G401.6 (cell line): ENCODE measurements at regions not wholly inside any gene's neighbourhood (a gene's known extent, or its start where the extent isn't known, plus 50 kb on each side); places are given as distances from the start of the nearest gene placed in this dataset.
"Not testable (repeated sequence)": the region's sequence is repeated elsewhere in the genome, so short reads cannot be mapped to it uniquely, and the experiment has no call there.

Experiments
- FAIRE-seq: peaks from 2 replicates; lab custom pipeline; 2012; peaks lifted over from hg19 to GRCh38; lab: Jason Lieb, UNC

- FAIRE-seq, result no peak
Observed at GRCh38 chr6:140245296-140246040, 871.0 kb upstream of the CITED2 start.

- FAIRE-seq, result no peak
Observed at GRCh38 chr6:140237251-140237650, 862.8 kb upstream of the CITED2 start.

GRCh38 chr6:140236732-140237131, 862.3 kb upstream of the CITED2 start:
- no peak for FAIRE-seq

- no peak for FAIRE-seq
Observed at GRCh38 chr6:140230282-140230681, 855.8 kb upstream of the CITED2 start.

- peak; percentile 71 for FAIRE-seq
Observed at GRCh38 chr6:140228491-140228890, 854.0 kb upstream of the CITED2 start.

- FAIRE-seq, result no peak
Observed at GRCh38 chr6:140226637-140227036, 852.2 kb upstream of the CITED2 start.

- no peak for FAIRE-seq
Observed at GRCh38 chr6:140225701-140226436, 851.4 kb upstream of the CITED2 start.

GRCh38 chr6:140217283-140217682, 842.8 kb upstream of the CITED2 start:
- FAIRE-seq, result no peak

- FAIRE-seq, result no peak
Observed at GRCh38 chr6:140209775-140210174, 835.3 kb upstream of the CITED2 start.

GRCh38 chr6:140208286-140208685, 833.8 kb upstream of the CITED2 start:
- no peak for FAIRE-seq

GRCh38 chr6:140205795-140206593, 831.5 kb upstream of the CITED2 start:
- no peak for FAIRE-seq

GRCh38 chr6:140204154-140204553, 829.7 kb upstream of the CITED2 start:
- FAIRE-seq, result peak; percentile 36

GRCh38 chr6:140203661-140204147, 829.3 kb upstream of the CITED2 start:
- no peak for FAIRE-seq

GRCh38 chr6:140202964-140203515, 828.6 kb upstream of the CITED2 start:
- no peak for FAIRE-seq

GRCh38 chr6:140201787-140202458, 827.5 kb upstream of the CITED2 start:
- no peak for FAIRE-seq

GRCh38 chr6:140193269-140193668, 818.8 kb upstream of the CITED2 start:
- FAIRE-seq, result no peak

- FAIRE-seq, result peak; percentile 60
Observed at GRCh38 chr6:140192018-140192417, 817.6 kb upstream of the CITED2 start.

- FAIRE-seq, result not testable (repeated sequence)
Observed at GRCh38 chr6:140189263-140189662, 814.8 kb upstream of the CITED2 start.

- FAIRE-seq, result no peak
Observed at GRCh38 chr6:140185991-140186390, 811.5 kb upstream of the CITED2 start.

GRCh38 chr6:140183881-140184280, 809.4 kb upstream of the CITED2 start:
- no peak for FAIRE-seq

GRCh38 chr6:140182821-140183220, 808.4 kb upstream of the CITED2 start:
- no peak for FAIRE-seq

GRCh38 chr6:140181876-140182275, 807.4 kb upstream of the CITED2 start:
- no peak for FAIRE-seq
